ENCODE measurements at regions not wholly inside any gene's neighbourhood (a gene's known extent, or its start where the extent isn't known, plus 50 kb on each side); places are given as distances from the start of the nearest gene placed in this dataset.

DNA sequence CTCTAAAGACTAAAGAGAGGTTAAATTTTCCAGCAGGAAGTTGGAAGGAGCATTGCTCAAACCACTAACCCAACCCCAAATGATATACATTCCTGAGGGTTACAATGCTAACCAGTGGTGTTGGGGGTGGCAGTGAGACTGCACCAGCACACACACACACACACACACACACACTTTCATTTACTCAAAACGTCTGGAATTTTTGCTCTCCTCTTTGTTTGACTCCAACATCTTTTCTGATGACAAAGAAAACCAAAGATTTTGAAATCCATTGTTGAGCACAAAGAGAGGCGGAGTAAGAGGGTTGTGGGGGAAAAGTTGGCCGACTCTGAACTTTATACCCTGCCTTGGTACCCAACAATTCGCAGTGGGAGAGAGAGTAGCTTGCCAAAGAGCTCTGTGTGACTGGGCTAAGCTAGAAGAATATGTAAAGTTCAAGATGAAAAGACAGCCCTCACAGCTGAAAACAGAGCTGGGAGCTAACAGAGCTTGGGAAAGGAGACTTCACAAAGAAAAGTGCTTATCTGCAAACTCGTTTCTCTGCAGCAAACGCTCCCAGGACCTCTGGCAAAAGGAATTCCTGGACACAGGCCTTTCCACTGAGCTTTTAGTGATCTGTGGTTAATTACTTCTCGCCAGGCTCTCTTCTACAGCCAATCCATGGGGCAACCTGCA is 426.0 kb upstream of the CDH11 start:
- Mint-ChIP-seq H3K4me1 (peaks cover 29% of the 10 kb centered on the region), H3K4me3 (peak overlapping the region; percentile 18), H3K9me3 (peaks cover 2% of the 10 kb centered on the region), H3K27ac (ENCODE audit: unreplicated experiment) (peak overlapping the region; percentile 90), H3K36me3 (ENCODE audit: low read depth) (peaks cover 2% of the 10 kb centered on the region), H3K27me3 (ENCODE audit: low read depth) (no peaks in the 10 kb centered on the region)
- DNase-seq (ENCODE audit: low read depth, low spot score): no peak
- TF ChIP-seq, protein P1, sequence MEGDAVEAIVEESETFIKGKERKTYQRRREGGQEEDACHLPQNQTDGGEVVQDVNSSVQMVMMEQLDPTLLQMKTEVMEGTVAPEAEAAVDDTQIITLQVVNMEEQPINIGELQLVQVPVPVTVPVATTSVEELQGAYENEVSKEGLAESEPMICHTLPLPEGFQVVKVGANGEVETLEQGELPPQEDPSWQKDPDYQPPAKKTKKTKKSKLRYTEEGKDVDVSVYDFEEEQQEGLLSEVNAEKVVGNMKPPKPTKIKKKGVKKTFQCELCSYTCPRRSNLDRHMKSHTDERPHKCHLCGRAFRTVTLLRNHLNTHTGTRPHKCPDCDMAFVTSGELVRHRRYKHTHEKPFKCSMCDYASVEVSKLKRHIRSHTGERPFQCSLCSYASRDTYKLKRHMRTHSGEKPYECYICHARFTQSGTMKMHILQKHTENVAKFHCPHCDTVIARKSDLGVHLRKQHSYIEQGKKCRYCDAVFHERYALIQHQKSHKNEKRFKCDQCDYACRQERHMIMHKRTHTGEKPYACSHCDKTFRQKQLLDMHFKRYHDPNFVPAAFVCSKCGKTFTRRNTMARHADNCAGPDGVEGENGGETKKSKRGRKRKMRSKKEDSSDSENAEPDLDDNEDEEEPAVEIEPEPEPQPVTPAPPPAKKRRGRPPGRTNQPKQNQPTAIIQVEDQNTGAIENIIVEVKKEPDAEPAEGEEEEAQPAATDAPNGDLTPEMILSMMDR (conservative IDR thresholded peaks at IDR 0.05): no peak

DNA sequence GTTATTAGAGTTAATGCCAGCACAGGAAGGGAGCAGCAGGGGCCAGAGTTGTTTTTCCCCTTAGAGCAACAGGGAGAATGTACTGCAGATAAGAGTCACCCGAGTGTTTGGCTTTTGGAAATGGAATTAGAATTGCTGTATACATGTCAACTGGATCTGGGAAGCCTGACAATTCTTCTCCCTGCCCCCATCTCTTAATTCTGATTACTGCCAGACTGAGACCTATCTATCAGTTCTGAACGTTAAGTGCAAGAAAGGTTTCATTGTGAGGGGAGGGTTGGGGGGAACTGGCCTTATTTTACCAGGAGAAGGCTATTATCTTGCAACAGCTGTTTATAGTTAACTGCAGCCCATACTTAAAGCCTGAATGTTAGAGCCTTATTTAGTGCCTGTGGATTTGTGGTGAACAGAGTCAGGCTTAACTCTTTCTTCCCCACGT is 424.5 kb upstream of the CDH11 start:
- DNase-seq (ENCODE audit: low read depth, low spot score): no peak
- H3K36me3 Mint-ChIP-seq (ENCODE audit: low read depth): no peaks in the 10 kb centered on the region
- H3K9me3 Mint-ChIP-seq: no peaks in the 10 kb centered on the region
- H3K4me1 Mint-ChIP-seq: peaks cover 29% of the 10 kb centered on the region
- no peak overlapping the region for H3K27ac Mint-ChIP-seq (ENCODE audit: unreplicated experiment)
- TF ChIP-seq, protein P1 (conservative IDR thresholded peaks at IDR 0.05): no peak
- H3K27me3 Mint-ChIP-seq (ENCODE audit: low read depth): no peaks in the 10 kb centered on the region
- H3K4me3 Mint-ChIP-seq: no peak overlapping the region

DNA sequence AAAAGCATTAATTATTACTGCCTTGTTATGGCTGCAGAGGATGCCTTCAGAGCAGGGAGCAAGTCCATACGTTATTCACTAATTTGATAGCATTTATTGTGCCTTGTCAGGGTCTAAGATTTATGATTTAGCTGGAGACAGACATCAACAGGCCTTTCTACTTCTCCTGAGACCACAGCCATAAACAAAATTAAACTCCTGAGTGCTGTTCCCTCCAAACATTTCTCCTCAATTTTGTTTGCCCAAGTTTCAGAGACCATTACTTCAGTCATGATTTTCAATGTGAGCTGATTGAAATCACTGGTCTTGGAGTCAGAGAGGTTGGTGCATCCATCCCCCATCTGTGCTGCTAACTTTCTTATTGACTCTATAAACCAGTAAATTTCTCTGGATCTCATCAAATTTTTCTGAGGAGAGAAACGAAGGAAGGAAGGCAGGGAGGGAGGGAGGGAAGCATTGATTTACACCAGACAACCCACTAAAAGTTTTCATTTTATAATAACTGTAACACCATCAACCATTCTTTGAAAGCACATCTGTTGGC is 423.6 kb upstream of the CDH11 start:
- peaks cover 29% of the 10 kb centered on the region for H3K4me1 Mint-ChIP-seq
- peaks cover 2% of the 10 kb centered on the region for H3K9me3 Mint-ChIP-seq
- TF ChIP-seq, protein P1 (conservative IDR thresholded peaks at IDR 0.05): no peak
- DNase-seq (ENCODE audit: low read depth, low spot score): no peak
- no peak overlapping the region for H3K27ac Mint-ChIP-seq (ENCODE audit: unreplicated experiment)
- no peaks in the 10 kb centered on the region for H3K36me3 Mint-ChIP-seq (ENCODE audit: low read depth)
- H3K27me3 Mint-ChIP-seq (ENCODE audit: low read depth): no peaks in the 10 kb centered on the region
- H3K4me3 Mint-ChIP-seq: no peak overlapping the region

DNA sequence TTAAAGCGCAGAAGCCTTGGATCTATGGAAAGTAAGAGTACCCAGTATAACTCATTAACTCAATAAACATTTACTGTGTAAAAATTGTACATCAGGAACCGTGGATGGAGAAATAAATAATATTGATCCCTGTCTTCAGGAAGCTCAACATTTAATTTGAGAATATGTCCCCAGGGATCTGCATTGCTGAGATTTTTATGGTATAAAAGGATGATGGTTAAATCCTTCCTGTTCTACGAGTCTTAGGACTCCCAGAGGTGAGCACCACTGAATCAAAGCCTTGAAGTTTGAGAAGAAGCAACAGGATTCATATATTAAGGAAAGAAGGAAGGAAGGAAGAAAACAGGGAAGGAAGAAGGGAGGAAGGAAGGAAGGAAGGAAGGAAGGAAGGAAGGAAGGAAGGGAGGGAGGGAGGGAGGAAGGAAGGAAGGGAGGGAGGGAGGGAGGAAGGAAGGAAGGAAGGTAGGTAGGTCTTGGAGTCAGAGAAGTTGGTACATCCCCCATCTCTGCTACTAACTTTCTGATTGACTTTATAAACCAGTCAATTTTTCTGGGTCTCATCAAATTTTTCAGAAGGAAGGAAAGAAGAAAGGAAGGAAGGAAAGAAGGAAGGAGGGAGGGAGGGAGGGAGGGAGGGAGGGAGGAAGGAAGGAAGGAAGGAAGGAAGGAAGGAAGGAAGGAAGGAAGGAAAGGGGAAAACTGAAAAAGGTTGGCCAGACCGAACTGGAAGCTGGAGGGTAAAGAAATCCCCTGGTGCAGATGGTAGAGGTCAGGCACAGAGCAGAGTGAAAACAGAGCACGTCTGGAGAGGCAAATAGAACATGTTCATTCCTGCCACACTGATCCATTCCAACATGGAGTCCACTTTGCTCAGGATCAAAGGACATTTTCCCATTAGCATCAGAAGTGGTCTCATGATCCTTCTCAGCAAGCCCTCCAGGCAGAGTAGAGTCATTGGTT is 422.2 kb upstream of the CDH11 start:
- TF ChIP-seq, protein P1 (conservative IDR thresholded peaks at IDR 0.05): no peak
- Mint-ChIP-seq H3K4me1 (peaks cover 29% of the 10 kb centered on the region), H3K4me3 (no peak overlapping the region), H3K9me3 (peaks cover 3% of the 10 kb centered on the region), H3K27ac (ENCODE audit: unreplicated experiment) (no peak overlapping the region), H3K36me3 (ENCODE audit: low read depth) (no peaks in the 10 kb centered on the region), H3K27me3 (ENCODE audit: low read depth) (no peaks in the 10 kb centered on the region)
- no peak for DNase-seq (ENCODE audit: low read depth, low spot score)

DNA sequence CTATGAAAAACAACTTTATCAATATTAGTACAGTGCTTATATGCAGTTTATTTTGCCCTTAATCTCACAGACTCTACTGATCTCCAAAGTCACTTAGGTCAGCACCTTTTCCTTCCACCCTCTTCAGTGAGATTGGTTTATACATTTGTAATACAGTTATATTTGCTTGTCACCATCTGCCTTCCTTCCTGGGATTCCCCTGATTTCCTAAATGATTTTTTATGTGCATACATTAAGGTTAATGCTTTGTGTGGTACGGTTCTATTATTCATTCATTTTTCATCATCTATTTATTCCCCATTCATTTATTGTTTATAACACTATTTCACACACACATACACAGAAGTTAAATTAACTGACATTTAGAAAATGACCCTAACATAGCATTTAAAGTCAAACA is 419.8 kb upstream of the CDH11 start:
- no peaks in the 10 kb centered on the region for H3K36me3 Mint-ChIP-seq (ENCODE audit: low read depth)

More for the DNA sequence above, 419.8 kb upstream of the CDH11 start:
- Mint-ChIP-seq H3K4me3 (no peak overlapping the region), H3K27ac (ENCODE audit: unreplicated experiment) (no peak overlapping the region), H3K4me1 (peaks cover 7% of the 10 kb centered on the region), H3K27me3 (ENCODE audit: low read depth) (no peaks in the 10 kb centered on the region), H3K9me3 (peaks cover 6% of the 10 kb centered on the region)
- TF ChIP-seq, protein P1 (conservative IDR thresholded peaks at IDR 0.05): no peak
- no peak for DNase-seq (ENCODE audit: low read depth, low spot score)
